ENCODE measurements at regions not wholly inside any gene's neighbourhood (a gene's known extent, or its start where the extent isn't known, plus 50 kb on each side); places are given as distances from the start of the nearest gene placed in this dataset.

GRCh38 chr3:18477620-18478019 is 52.5 kb upstream of the SATB1 start:
- no peaks in the 10 kb centered on the region for H3K9me3 ChIP-seq
- DNase-seq, result no peak
- no peaks in the 10 kb centered on the region for H3K4me1 ChIP-seq
- H3K27ac ChIP-seq, result no peak overlapping the region
- TF ChIP-seq POLR2A (IDR thresholded peaks at IDR 0.05) (no peak), CTCF (IDR thresholded peaks at IDR 0.05 in 8 of 11, conservative IDR thresholded peaks at IDR 0.05 in 3 of 11) (no peak), POLR2AphosphoS5 (IDR thresholded peaks at IDR 0.05) (no peak)
- WGBS, 5 donors, result 70 to 94% (median 75%) methylated on average over 4 of the region's 4 CpGs
- intact Hi-C loops (cut with DNase I; ENCODE audit: low total_unique reads), result no loop called here
- H3K4me3 ChIP-seq, result no peak overlapping the region
- no peaks in the 10 kb centered on the region for H3K36me3 ChIP-seq
- no peaks in the 10 kb centered on the region for H3K27me3 ChIP-seq (replicated peaks in 1 of 7)

Small RNAs in the stretch of these regions (small RNA-seq; reads per million reads assigned to genes)
- 0 reads per million in 4 donors for gene RNU6-138P

Data from spleen (tissue), 11 donors.